HUES64 (cell line): ENCODE measurements at regions not wholly inside any gene's neighbourhood (a gene's known extent, or its start where the extent isn't known, plus 50 kb on each side); places are given as distances from the start of the nearest gene placed in this dataset.
A peak's percentile ranks its signal among the peaks of the same experiment; 100 is the strongest.

Experiments
- H3K27ac ChIP-seq: 2 replicates; pipeline ENCODE4 v1.7.0; 2013; ENCODE audit warnings: low read depth, low read length, inconsistent platforms
- H3K27me3 ChIP-seq: 2 replicates; pipeline ENCODE4 v1.6.1; 2013; ENCODE audit warnings: mild to moderate bottlenecking, low read length; ENCODE audit not compliant: insufficient read depth
- H3K36me3 ChIP-seq: 2 replicates; pipeline ENCODE4 v1.6.1; 2013; ENCODE audit warnings: mild to moderate bottlenecking, low read length; ENCODE audit not compliant: insufficient read depth
- H3K4me1 ChIP-seq: 2 replicates; pipeline ENCODE4 v1.6.1; 2013; ENCODE audit warnings: mild to moderate bottlenecking, low read length, moderate library complexity; ENCODE audit not compliant: insufficient read depth
- H3K4me3 ChIP-seq: 2 replicates; pipeline ENCODE4 v1.5.1; 2013; ENCODE audit warnings: mild to moderate bottlenecking, low read length, moderate library complexity
- H3K9ac ChIP-seq: 2 replicates; pipeline ENCODE4 v1.6.1; 2013; ENCODE audit warnings: mild to moderate bottlenecking, low read depth, low read length
- H3K9me3 ChIP-seq: 2 replicates; pipeline ENCODE4 v1.6.1; 2013; ENCODE audit warnings: low read depth, low read length; ENCODE audit not compliant: insufficient read depth
- WGBS: fragments of 150-250, 120-280 bp; methylation state at CpG from one replicate; pipeline ENCODE4 v1.1.7; 2013; ENCODE audit warnings: missing lambda C conversion rate; 5-methylcytosine and 5-hydroxymethylcytosine counted together

DNA sequence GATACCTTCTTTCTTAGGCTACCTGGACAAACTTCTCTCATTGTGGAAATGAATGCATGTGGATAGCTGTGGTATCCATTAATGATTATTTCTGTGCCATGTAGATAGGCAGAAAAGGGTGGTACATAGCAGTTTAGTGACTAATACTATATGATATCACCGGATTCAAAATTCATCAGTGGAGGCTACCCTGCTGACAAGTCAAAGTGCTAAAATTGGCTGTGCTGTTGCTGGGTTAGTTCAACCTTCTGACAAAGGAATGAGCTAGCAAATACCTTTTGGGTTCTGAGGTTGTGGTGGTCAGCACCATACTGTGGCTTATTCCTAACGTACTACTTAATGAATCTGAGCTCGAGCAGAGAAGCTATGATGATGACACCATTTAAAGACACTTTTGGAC lies 109.1 kb downstream of the TFAP2B start:
- H3K9ac ChIP-seq: no peak overlapping the region
- 90% methylated on average over 3 of the region's 3 CpGs for WGBS
- no peak overlapping the region for H3K27ac ChIP-seq
- no peaks in the 10 kb centered on the region for H3K36me3 ChIP-seq
- no peaks in the 10 kb centered on the region for H3K27me3 ChIP-seq
- H3K4me1 ChIP-seq: peaks cover 13% of the 10 kb centered on the region; the same call in 1 of the 2 replicates
- H3K9me3 ChIP-seq: no peaks in the 10 kb centered on the region
- H3K4me3 ChIP-seq: no peak overlapping the region

DNA sequence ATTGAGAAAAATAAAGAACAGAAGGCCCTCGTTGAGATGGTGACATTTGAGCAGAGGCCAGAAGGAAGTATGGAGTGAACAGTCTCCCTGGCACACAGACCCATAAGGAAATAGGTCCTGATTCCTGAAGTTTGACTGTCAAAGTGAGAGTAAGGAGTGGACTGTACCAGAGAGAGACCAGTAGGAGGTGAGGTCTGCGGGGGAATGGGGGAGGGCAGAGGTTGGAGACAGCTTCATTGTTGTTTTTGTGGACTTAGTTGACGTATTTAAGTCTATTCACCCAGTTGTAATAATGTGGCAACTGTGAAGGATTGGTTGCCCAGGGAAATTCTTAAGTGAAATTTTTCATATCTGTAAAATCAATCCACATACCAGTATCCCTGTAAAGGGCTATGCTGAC lies 110.7 kb downstream of the TFAP2B start:
- Histone ChIP-seq H3K4me1 (peaks cover 10% of the 10 kb centered on the region; the same call in 1 of the 2 replicates), H3K27ac (no peak overlapping the region), H3K4me3 (no peak overlapping the region), H3K9ac (no peak overlapping the region), H3K9me3 (no peaks in the 10 kb centered on the region), H3K27me3 (no peaks in the 10 kb centered on the region), H3K36me3 (no peaks in the 10 kb centered on the region)
- 77% methylated on average over 3 of the region's 3 CpGs for WGBS

GRCh38 chr6:50935442-50935841 lies 116.8 kb downstream of the TFAP2B start:
- Histone ChIP-seq H3K36me3 (no peaks in the 10 kb centered on the region), H3K9ac (no peak overlapping the region), H3K4me1 (0 out of 2 replicates have a peak, but pooled peaks cover 3% of the 10 kb centered on the region), H3K27ac (no peak overlapping the region), H3K9me3 (no peaks in the 10 kb centered on the region), H3K27me3 (no peaks in the 10 kb centered on the region), H3K4me3 (no peak overlapping the region)

- 78% methylated on average over 1 of the region's 1 CpG for WGBS
- no peaks in the 10 kb centered on the region for H3K27me3 ChIP-seq
- H3K9me3 ChIP-seq: no peaks in the 10 kb centered on the region
- H3K4me1 ChIP-seq: 0 out of 2 replicates have a peak, but pooled peaks cover 3% of the 10 kb centered on the region
- no peak overlapping the region for H3K27ac ChIP-seq
- no peaks in the 10 kb centered on the region for H3K36me3 ChIP-seq
- H3K9ac ChIP-seq: no peak overlapping the region
- H3K4me3 ChIP-seq: no peak overlapping the region
Measured at GRCh38 chr6:50936277-50936681, 117.6 kb downstream of the TFAP2B start.

- Histone ChIP-seq H3K27me3 (no peaks in the 10 kb centered on the region), H3K27ac (no peak overlapping the region), H3K9me3 (no peaks in the 10 kb centered on the region), H3K4me1 (0 out of 2 replicates have a peak, but pooled peaks cover 3% of the 10 kb centered on the region), H3K36me3 (no peaks in the 10 kb centered on the region), H3K4me3 (no peak overlapping the region), H3K9ac (no peak overlapping the region)
- WGBS: 92% methylated on average over 1 of the region's 1 CpG
Measured at GRCh38 chr6:50939931-50940330, 121.3 kb downstream of the TFAP2B start.

GRCh38 chr6:50945789-50946188 lies 127.1 kb downstream of the TFAP2B start:
- Histone ChIP-seq H3K4me1 (no peaks in the 10 kb centered on the region), H3K9ac (no peak overlapping the region), H3K36me3 (no peaks in the 10 kb centered on the region), H3K4me3 (no peak overlapping the region), H3K27me3 (no peaks in the 10 kb centered on the region), H3K9me3 (no peaks in the 10 kb centered on the region), H3K27ac (no peak overlapping the region)
- WGBS: 89% methylated on average over 2 of the region's 2 CpGs

- no peaks in the 10 kb centered on the region for H3K27me3 ChIP-seq
- no peaks in the 10 kb centered on the region for H3K36me3 ChIP-seq
- H3K9me3 ChIP-seq: no peaks in the 10 kb centered on the region
- H3K9ac ChIP-seq: no peak overlapping the region
- no peak overlapping the region for H3K4me3 ChIP-seq
- 56% methylated on average over 4 of the region's 5 CpGs for WGBS
- peaks cover 29% of the 10 kb centered on the region for H3K4me1 ChIP-seq
- peak overlapping the region; percentile 5; the same call in 1 of the 2 replicates for H3K27ac ChIP-seq
Measured at GRCh38 chr6:50952092-50952907, 133.6 kb downstream of the TFAP2B start.

GRCh38 chr6:50956014-50956413 lies 137.3 kb downstream of the TFAP2B start:
- Histone ChIP-seq H3K4me3 (no peak overlapping the region), H3K27ac (no peak overlapping the region), H3K4me1 (peaks cover 29% of the 10 kb centered on the region), H3K27me3 (no peaks in the 10 kb centered on the region), H3K9ac (no peak overlapping the region), H3K9me3 (no peaks in the 10 kb centered on the region), H3K36me3 (no peaks in the 10 kb centered on the region)
- WGBS: 96% methylated on average over 6 of the region's 6 CpGs

- 100% methylated on average over 1 of the region's 1 CpG for WGBS
- H3K36me3 ChIP-seq: no peaks in the 10 kb centered on the region
- H3K4me3 ChIP-seq: no peak overlapping the region
- no peak overlapping the region for H3K9ac ChIP-seq
- H3K27ac ChIP-seq: no peak overlapping the region
- H3K4me1 ChIP-seq: peaks cover 9% of the 10 kb centered on the region; the same call in 1 of the 2 replicates
- H3K9me3 ChIP-seq: no peaks in the 10 kb centered on the region
- H3K27me3 ChIP-seq: no peaks in the 10 kb centered on the region
Measured at GRCh38 chr6:50958148-50958697, 139.6 kb downstream of the TFAP2B start.

GRCh38 chr6:50959081-50959641 lies 140.5 kb downstream of the TFAP2B start:
- H3K4me3 ChIP-seq: no peak overlapping the region
- H3K36me3 ChIP-seq: no peaks in the 10 kb centered on the region
- WGBS: 91% methylated on average over 3 of the region's 4 CpGs
- H3K27me3 ChIP-seq: no peaks in the 10 kb centered on the region
- H3K9ac ChIP-seq: no peak overlapping the region
- no peaks in the 10 kb centered on the region for H3K9me3 ChIP-seq
- no peak overlapping the region for H3K27ac ChIP-seq
- H3K4me1 ChIP-seq: 0 out of 2 replicates have a peak, but pooled peaks cover under 1% of the 10 kb centered on the region

DNA sequence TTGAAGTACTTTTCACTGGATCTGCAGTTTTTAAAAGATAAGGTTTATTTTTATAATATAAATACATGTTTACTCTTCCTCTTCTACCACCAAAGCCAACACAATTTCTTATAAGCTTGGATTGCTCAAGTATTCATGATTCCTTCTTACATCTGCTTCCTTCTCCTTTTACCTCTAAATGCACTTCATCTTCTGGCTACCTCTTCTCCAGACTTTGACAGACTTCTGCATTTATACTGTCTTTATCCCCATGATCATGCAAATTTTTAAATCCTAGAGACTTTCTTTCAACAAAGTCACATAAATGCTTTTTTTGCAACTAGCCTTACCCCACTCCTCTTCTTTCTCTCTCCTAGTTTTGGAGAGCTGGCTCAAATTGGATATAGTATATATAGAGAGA lies 142.9 kb downstream of the TFAP2B start:
- Histone ChIP-seq H3K36me3 (no peaks in the 10 kb centered on the region), H3K9me3 (no peaks in the 10 kb centered on the region), H3K4me1 (no peaks in the 10 kb centered on the region), H3K27ac (no peak overlapping the region), H3K9ac (no peak overlapping the region), H3K27me3 (no peaks in the 10 kb centered on the region), H3K4me3 (no peak overlapping the region)
